ENCODE measurements at regions not wholly inside any gene's neighbourhood (a gene's known extent, or its start where the extent isn't known, plus 50 kb on each side); places are given as distances from the start of the nearest gene placed in this dataset.

DNA sequence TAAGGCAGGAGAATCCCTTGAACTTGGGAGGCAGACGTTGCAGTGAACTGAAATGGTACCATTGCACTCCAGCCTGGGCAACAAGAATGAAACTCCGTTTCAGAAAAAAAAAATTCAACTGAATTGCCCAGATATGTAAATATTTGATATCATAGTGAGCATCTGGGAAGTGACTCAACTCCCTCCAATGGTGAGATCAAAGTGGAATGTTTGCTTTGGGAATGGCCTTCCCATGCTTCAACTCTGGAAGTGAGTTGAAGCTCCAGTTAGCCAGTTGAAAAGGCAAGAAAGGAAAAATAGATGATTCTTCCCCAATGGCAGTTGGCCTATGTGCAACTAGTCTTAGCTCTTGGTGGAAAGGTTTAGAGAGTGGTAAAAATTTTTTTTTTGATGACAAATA lies 131.6 kb upstream of the CMC1 start:
- TF ChIP-seq EZH2phosphoT487 (IDR thresholded peaks at IDR 0.05), result no peak
- no peak overlapping the region for H3K27ac ChIP-seq
- no peaks in the 10 kb centered on the region for H3F3A ChIP-seq (ENCODE audit: low read depth)
- H3K4me1 ChIP-seq, result no peaks in the 10 kb centered on the region
- H4K20me1 ChIP-seq (ENCODE audit: low read depth), result no peaks in the 10 kb centered on the region
- H3K27me3 ChIP-seq, result no peaks in the 10 kb centered on the region
- no peaks in the 10 kb centered on the region for H3K9me3 ChIP-seq (ENCODE audit: low read depth)
- no peaks in the 10 kb centered on the region for H3K36me3 ChIP-seq
- H3K27me3 Mint-ChIP-seq (ENCODE audit: insufficient read depth, low read depth), result no peaks in the 10 kb centered on the region
- no peak overlapping the region for H3K4me3 ChIP-seq
- no peak overlapping the region for H3K4me3 Mint-ChIP-seq
- H2AFZ ChIP-seq (replicated peaks), result no peak overlapping the region
- no peak for DNase-seq (ENCODE audit: low spot score)
- H3K27ac Mint-ChIP-seq, result no peak overlapping the region
- no peaks in the 10 kb centered on the region for H3K4me1 Mint-ChIP-seq
- H3K4me2 ChIP-seq, result no peak overlapping the region
- H3K9me3 Mint-ChIP-seq, result peaks cover under 1% of the 10 kb centered on the region
- H3K9ac ChIP-seq, result no peak overlapping the region
- no peaks in the 10 kb centered on the region for H3K36me3 Mint-ChIP-seq
- H3K79me2 ChIP-seq (ENCODE audit: low read depth), result no peaks in the 10 kb centered on the region

GRCh38 chr3:28110869-28111268 lies 130.6 kb upstream of the CMC1 start:
- Mint-ChIP-seq H3K4me1 (no peaks in the 10 kb centered on the region), H3K4me3 (no peak overlapping the region), H3K27ac (no peak overlapping the region), H3K27me3 (ENCODE audit: insufficient read depth, low read depth) (no peaks in the 10 kb centered on the region), H3K9me3 (peaks cover 5% of the 10 kb centered on the region), H3K36me3 (no peaks in the 10 kb centered on the region)
- Histone ChIP-seq H3K9ac (no peak overlapping the region), H3K9me3 (ENCODE audit: low read depth) (no peaks in the 10 kb centered on the region), H2AFZ (replicated peaks) (no peak overlapping the region), H3K79me2 (ENCODE audit: low read depth) (no peaks in the 10 kb centered on the region), H3K27ac (no peak overlapping the region), H3K27me3 (no peaks in the 10 kb centered on the region), H3K4me1 (no peaks in the 10 kb centered on the region), H3K4me3 (no peak overlapping the region), H3K4me2 (no peak overlapping the region), H4K20me1 (ENCODE audit: low read depth) (no peaks in the 10 kb centered on the region), H3K36me3 (no peaks in the 10 kb centered on the region), H3F3A (ENCODE audit: low read depth) (no peaks in the 10 kb centered on the region)
- TF ChIP-seq, protein P1, sequence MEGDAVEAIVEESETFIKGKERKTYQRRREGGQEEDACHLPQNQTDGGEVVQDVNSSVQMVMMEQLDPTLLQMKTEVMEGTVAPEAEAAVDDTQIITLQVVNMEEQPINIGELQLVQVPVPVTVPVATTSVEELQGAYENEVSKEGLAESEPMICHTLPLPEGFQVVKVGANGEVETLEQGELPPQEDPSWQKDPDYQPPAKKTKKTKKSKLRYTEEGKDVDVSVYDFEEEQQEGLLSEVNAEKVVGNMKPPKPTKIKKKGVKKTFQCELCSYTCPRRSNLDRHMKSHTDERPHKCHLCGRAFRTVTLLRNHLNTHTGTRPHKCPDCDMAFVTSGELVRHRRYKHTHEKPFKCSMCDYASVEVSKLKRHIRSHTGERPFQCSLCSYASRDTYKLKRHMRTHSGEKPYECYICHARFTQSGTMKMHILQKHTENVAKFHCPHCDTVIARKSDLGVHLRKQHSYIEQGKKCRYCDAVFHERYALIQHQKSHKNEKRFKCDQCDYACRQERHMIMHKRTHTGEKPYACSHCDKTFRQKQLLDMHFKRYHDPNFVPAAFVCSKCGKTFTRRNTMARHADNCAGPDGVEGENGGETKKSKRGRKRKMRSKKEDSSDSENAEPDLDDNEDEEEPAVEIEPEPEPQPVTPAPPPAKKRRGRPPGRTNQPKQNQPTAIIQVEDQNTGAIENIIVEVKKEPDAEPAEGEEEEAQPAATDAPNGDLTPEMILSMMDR (IDR thresholded peaks at IDR 0.05), result no peak
- TF ChIP-seq EZH2phosphoT487 (IDR thresholded peaks at IDR 0.05) (no peak), EZH2 (IDR thresholded peaks at IDR 0.05) (no peak)
- no peak for DNase-seq (ENCODE audit: low spot score)

DNA sequence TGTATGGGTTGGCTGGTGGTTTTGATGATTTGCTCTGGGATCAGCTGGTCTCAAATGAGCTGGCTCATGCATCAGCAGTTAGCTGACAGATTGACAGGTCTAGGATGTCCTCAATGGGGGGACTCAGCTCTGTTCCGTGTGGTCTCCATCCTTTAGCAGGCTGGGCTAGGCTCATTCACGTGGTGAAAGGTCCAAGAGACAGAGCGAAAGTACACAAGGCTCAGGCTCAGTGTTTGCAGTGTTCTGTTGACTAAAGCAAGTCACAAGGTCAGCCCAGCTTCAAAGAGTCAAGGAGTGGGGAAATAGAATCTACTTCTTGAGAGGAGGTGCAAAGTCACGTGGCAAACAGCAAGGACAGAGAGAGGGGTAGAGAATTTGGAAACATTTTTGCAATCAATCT lies 126.5 kb upstream of the CMC1 start:
- TF ChIP-seq EZH2 (IDR thresholded peaks at IDR 0.05) (no peak), EZH2phosphoT487 (IDR thresholded peaks at IDR 0.05) (no peak)
- TF ChIP-seq, protein P1 (IDR thresholded peaks at IDR 0.05), result no peak
- Mint-ChIP-seq H3K9me3 (peaks cover 5% of the 10 kb centered on the region), H3K27ac (no peak overlapping the region), H3K36me3 (no peaks in the 10 kb centered on the region), H3K27me3 (ENCODE audit: insufficient read depth, low read depth) (no peaks in the 10 kb centered on the region), H3K4me3 (no peak overlapping the region), H3K4me1 (peaks cover 5% of the 10 kb centered on the region)
- H3K4me1 ChIP-seq, result peaks cover 9% of the 10 kb centered on the region
- no peaks in the 10 kb centered on the region for H4K20me1 ChIP-seq (ENCODE audit: low read depth)
- no peak for DNase-seq (ENCODE audit: low spot score)
- no peak overlapping the region for H3K9ac ChIP-seq
- no peaks in the 10 kb centered on the region for H3K9me3 ChIP-seq (ENCODE audit: low read depth)
- no peak overlapping the region for H3K4me3 ChIP-seq
- H3K27ac ChIP-seq, result no peak overlapping the region
- H3F3A ChIP-seq (ENCODE audit: low read depth), result no peaks in the 10 kb centered on the region
- no peaks in the 10 kb centered on the region for H3K27me3 ChIP-seq
- H3K4me2 ChIP-seq, result no peak overlapping the region
- no peak overlapping the region for H2AFZ ChIP-seq (replicated peaks)
- H3K79me2 ChIP-seq (ENCODE audit: low read depth), result no peaks in the 10 kb centered on the region
- no peaks in the 10 kb centered on the region for H3K36me3 ChIP-seq

DNA sequence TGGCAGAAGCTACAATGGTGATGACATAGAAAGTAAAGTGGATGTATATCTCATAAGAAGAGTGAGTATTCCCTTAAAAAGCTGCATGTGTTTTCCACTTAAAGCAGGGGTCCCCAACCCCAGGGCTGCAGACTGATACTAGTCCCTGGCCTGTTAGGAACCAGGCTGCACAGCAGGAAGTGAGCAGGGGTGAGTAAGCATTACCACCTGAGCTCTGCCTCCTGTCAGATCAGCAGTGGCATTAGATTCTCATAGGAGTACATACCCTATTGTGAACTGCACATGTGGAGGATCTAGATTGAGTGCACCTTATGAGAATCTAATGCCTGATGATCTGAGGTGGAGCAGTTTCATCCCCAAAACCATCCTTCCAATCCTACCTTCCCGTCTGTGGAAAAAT lies 126.1 kb upstream of the CMC1 start:
- Histone ChIP-seq H3F3A (ENCODE audit: low read depth) (no peaks in the 10 kb centered on the region), H3K9me3 (ENCODE audit: low read depth) (no peaks in the 10 kb centered on the region), H3K36me3 (no peaks in the 10 kb centered on the region), H3K4me2 (no peak overlapping the region), H3K79me2 (ENCODE audit: low read depth) (no peaks in the 10 kb centered on the region), H3K27ac (no peak overlapping the region), H3K4me1 (peaks cover 9% of the 10 kb centered on the region), H3K27me3 (no peaks in the 10 kb centered on the region), H2AFZ (replicated peaks) (no peak overlapping the region), H3K4me3 (no peak overlapping the region), H3K9ac (no peak overlapping the region), H4K20me1 (ENCODE audit: low read depth) (no peaks in the 10 kb centered on the region)
- H3K9me3 Mint-ChIP-seq, result peaks cover 5% of the 10 kb centered on the region
- no peaks in the 10 kb centered on the region for H3K27me3 Mint-ChIP-seq (ENCODE audit: insufficient read depth, low read depth)
- peaks cover 5% of the 10 kb centered on the region for H3K4me1 Mint-ChIP-seq
- no peak overlapping the region for H3K4me3 Mint-ChIP-seq
- TF ChIP-seq, protein P1 (IDR thresholded peaks at IDR 0.05), result no peak
- no peak for TF ChIP-seq EZH2 (IDR thresholded peaks at IDR 0.05)
- no peak for TF ChIP-seq EZH2phosphoT487 (IDR thresholded peaks at IDR 0.05)
- DNase-seq (ENCODE audit: low spot score), result no peak
- no peak overlapping the region for H3K27ac Mint-ChIP-seq
- H3K36me3 Mint-ChIP-seq, result no peaks in the 10 kb centered on the region
